SK-N-SH (cell line): ENCODE measurements at regions not wholly inside any gene's neighbourhood (a gene's known extent, or its start where the extent isn't known, plus 50 kb on each side); places are given as distances from the start of the nearest gene placed in this dataset.

Experiments
- CTCF ChIA-PET: fragments of 300-600, 350-600 bp; formaldehyde crosslinking; extraction: SDS; loops from one replicate; lab custom pipeline; 2021; lab: Yijun Ruan, JAX
- POLR2A ChIA-PET: fragments of 350-600 bp; sonication (Branson Sonifier 250); formaldehyde crosslinking; extraction: SDS; loops from one replicate; lab custom pipeline; 2020; ENCODE audit warnings: antibody characterized with exemption, inconsistent platforms; lab: Yijun Ruan, JAX
- DNase-seq: peaks from one replicate; pipeline ENCODE4 v3.0.0; 2012
- H2AFZ ChIP-seq: fragments of 200-600 bp; sonication (generic); 2 replicates; pipeline ENCODE4 v1.8.1; 2016; ENCODE audit warnings: antibody characterized with exemption, mild to moderate bottlenecking, low read depth
- H3F3A ChIP-seq: fragments of 200-600 bp; sonication (generic); replicated peaks from 2 replicates; pipeline ENCODE3; 2016; ENCODE audit warnings: antibody characterized with exemption, mild to moderate bottlenecking; ENCODE audit not compliant: insufficient read depth
- H3K27ac ChIP-seq, 2 experiments: fragments of 200-500 bp in 1 of 2; fragments of 200-600 bp in 1 of 2; sonication (Bioruptor generic) in 1 of 2; sonication (generic), shearing (Covaris generic) in 1 of 2; 2 replicates each; pipeline versions ENCODE4 v1.5.1 to v1.6.1; 2014 to 2016; ENCODE audit warnings: low read depth in 2 of 2, inconsistent platforms in 1 of 2, low read length in 1 of 2, mild to moderate bottlenecking in 1 of 2, mixed read lengths in 1 of 2
- H3K27me3 ChIP-seq: fragments of 200-600 bp; sonication (generic), shearing (Covaris generic); 2 replicates; pipeline ENCODE4 v1.6.1; 2016; ENCODE audit warnings: mixed run types; ENCODE audit not compliant: insufficient read depth
- H3K36me3 ChIP-seq, 2 experiments: fragments of 200-500 bp in 1 of 2; fragments of 200-600 bp in 1 of 2; sonication (Bioruptor generic) in 1 of 2; sonication (generic) in 1 of 2; replicated peaks in 1 of 2; 2 replicates each; pipeline versions ENCODE3 to v1.5.1; 2014 to 2016; ENCODE audit warnings: low read length in 1 of 2, mild to moderate bottlenecking in 1 of 2; ENCODE audit not compliant: insufficient read depth in 2 of 2, control insufficient read depth in 1 of 2
- H3K4me1 ChIP-seq, 2 experiments: fragments of 200-500 bp in 1 of 2; fragments of 200-600 bp in 1 of 2; sonication (Bioruptor generic) in 1 of 2; sonication (generic), shearing (Covaris generic) in 1 of 2; 2 replicates each; pipeline versions ENCODE4 v1.5.1 to v1.6.1; 2014 to 2016; ENCODE audit warnings: low read depth in 1 of 2, low read length in 1 of 2, mixed run types in 1 of 2; ENCODE audit not compliant: insufficient read depth in 2 of 2, control insufficient read depth in 1 of 2
- H3K4me2 ChIP-seq: fragments of 200-600 bp; sonication (generic), shearing (Covaris generic); 2 replicates; pipeline ENCODE4 v1.6.1; 2017; ENCODE audit warnings: mixed run types
- H3K4me3 ChIP-seq, 2 experiments: fragments of 200-500 bp in 1 of 2; fragments of 200-600 bp in 1 of 2; sonication (Bioruptor generic) in 1 of 2; sonication (generic), shearing (Covaris generic) in 1 of 2; 2 replicates each; pipeline versions ENCODE4 v1.5.1 to v1.8.1; 2014 to 2016; ENCODE audit warnings: low read depth in 2 of 2, inconsistent platforms in 1 of 2, low read length in 1 of 2, mild to moderate bottlenecking in 1 of 2, mixed read lengths in 1 of 2, moderate library complexity in 1 of 2
- H3K79me2 ChIP-seq: fragments of 200-600 bp; sonication (generic); 2 replicates; pipeline ENCODE4 v1.8.1; 2017; ENCODE audit warnings: mild to moderate bottlenecking; ENCODE audit not compliant: insufficient read depth
- H3K9ac ChIP-seq: fragments of 200-600 bp; sonication (generic); 2 replicates; pipeline ENCODE4 v1.6.1; 2017; ENCODE audit warnings: mixed run types
- H3K9me2 ChIP-seq: fragments of 200-600 bp; sonication (generic); 2 replicates; pipeline ENCODE4 v1.6.1; 2017; ENCODE audit warnings: mixed run types
- H3K9me3 ChIP-seq: fragments of 200-600 bp; sonication (generic); 2 replicates; pipeline ENCODE4 v1.6.1; 2017; ENCODE audit warnings: mixed run types, mild to moderate bottlenecking, moderate library complexity
- H4K20me1 ChIP-seq: fragments of 200-600 bp; sonication (generic); 2 replicates; pipeline ENCODE4 v1.6.1; 2017; ENCODE audit warnings: mild to moderate bottlenecking, mixed run types; ENCODE audit not compliant: insufficient read depth
- CHD2 ChIP-seq: fragments of 150-350 bp; IDR thresholded peaks from 2 replicates; pipeline ENCODE4 v1.6.1; 2018; ENCODE audit warnings: low read length; ENCODE audit not compliant: partially characterized antibody
- EZH2phosphoT487 ChIP-seq: fragments of 200-600 bp; sonication (generic); IDR thresholded peaks from 2 replicates; pipeline ENCODE4 v1.6.1; 2017; ENCODE audit warnings: low read depth, mixed run types, mild to moderate bottlenecking, antibody characterized with exemption, moderate library complexity, borderline replicate concordance
- FOXJ3 ChIP-seq: sonication (generic); formaldehyde crosslinking; IDR thresholded peaks from 2 replicates; pipeline ENCODE4 v1.5.1; 2020; ENCODE audit warnings: mild to moderate bottlenecking, missing genetic modification reagents
- GABPA ChIP-seq: IDR thresholded peaks from 2 replicates; pipeline ENCODE4 v1.4.0; 2012; ENCODE audit warnings: low read depth, mild to moderate bottlenecking
- GATA2 ChIP-seq: sonication (generic); formaldehyde crosslinking; IDR thresholded peaks from 2 replicates; pipeline ENCODE4 v1.5.0; 2020; ENCODE audit warnings: mild to moderate bottlenecking, missing genetic modification reagents
- IRF3 ChIP-seq: fragments of 150-350 bp; IDR thresholded peaks from 2 replicates; pipeline ENCODE4 v1.6.1; 2016; ENCODE audit warnings: mild to moderate bottlenecking, low read depth, low read length
- MEF2A ChIP-seq: IDR thresholded peaks from 2 replicates; pipeline ENCODE4 v1.4.0; 2012; ENCODE audit warnings: low read depth, borderline replicate concordance
- NRF1 ChIP-seq: IDR thresholded peaks from 2 replicates; pipeline ENCODE4 v1.6.1; 2012; ENCODE audit warnings: low read depth, mild to moderate bottlenecking, low read length
- PBX3 ChIP-seq: IDR thresholded peaks from 2 replicates; pipeline ENCODE4; 2012
- POLR2AphosphoS5 ChIP-seq: IDR thresholded peaks from 2 replicates; pipeline ENCODE4 v1.6.1; 2012; ENCODE audit warnings: low read depth, low read length
- REST ChIP-seq: IDR thresholded peaks from 2 replicates; pipeline ENCODE4 v1.6.1; 2012; ENCODE audit warnings: mild to moderate bottlenecking, low read depth, low read length, moderate library complexity
- RFX5 ChIP-seq: IDR thresholded peaks from 2 replicates; pipeline ENCODE4 v1.6.1; 2012; ENCODE audit warnings: mild to moderate bottlenecking, improper control_type of control experiment, low read length
- RXRA ChIP-seq: IDR thresholded peaks from 2 replicates; pipeline ENCODE4 v1.4.0; 2012; ENCODE audit warnings: low read depth, mild to moderate bottlenecking, borderline replicate concordance
- SMC3 ChIP-seq: IDR thresholded peaks from 2 replicates; pipeline ENCODE4 v1.6.1; 2012; ENCODE audit warnings: low read depth, low read length, improper control_type of control experiment
- TAF1 ChIP-seq: IDR thresholded peaks from 2 replicates; pipeline ENCODE4 v1.6.1; 2012; ENCODE audit warnings: low read depth, mild to moderate bottlenecking, low read length, moderate library complexity, borderline replicate concordance
- TCF12 ChIP-seq: IDR thresholded peaks from 2 replicates; pipeline ENCODE4 v1.4.0; 2012
- YY1 ChIP-seq: IDR thresholded peaks from 2 replicates; pipeline ENCODE4 v1.4.0; 2012; ENCODE audit warnings: low read depth, mild to moderate bottlenecking
- WGBS: methylation state at CpG from one replicate; pipeline ENCODE4 v1.1.6; 2017; ENCODE audit warnings: low lambda C conversion rate; 5-methylcytosine and 5-hydroxymethylcytosine counted together

GRCh38 chr1:242824435-242824834 is 299.9 kb upstream of the PLD5 start (continued):
- TF ChIP-seq NRF1 = no peak
- TF ChIP-seq GATA2 (CRISPR knock-in tag) = no peak
- TF ChIP-seq REST = no peak
- no peak for TF ChIP-seq EZH2phosphoT487

GRCh38 chr1:242813490-242814091 is 289.1 kb upstream of the PLD5 start:
- ChIA-PET POLR2A (no interaction called here), CTCF (no interaction called here)
- 30% methylated on average over 5 of the region's 5 CpGs for WGBS
- H3K27ac ChIP-seq = no peak overlapping the region
- TF ChIP-seq RXRA (no peak), TAF1 (no peak), RFX5 (no peak), PBX3 (no peak), POLR2AphosphoS5 (no peak), TCF12 (no peak), CHD2 (no peak), YY1 (no peak), GATA2 (CRISPR knock-in tag) (no peak), SMC3 (no peak), IRF3 (no peak), NRF1 (no peak), GABPA (no peak), FOXJ3 (CRISPR knock-in tag) (no peak), MEF2A (no peak)
- no peak for DNase-seq
- no peak overlapping the region for H3K9ac ChIP-seq
- H3K4me3 ChIP-seq = no peak overlapping the region
- no peaks in the 10 kb centered on the region for H3K9me2 ChIP-seq
- no peaks in the 10 kb centered on the region for H3K27me3 ChIP-seq
- H3K4me1 ChIP-seq = no peaks in the 10 kb centered on the region
- H3K9me3 ChIP-seq = no peaks in the 10 kb centered on the region
- H3F3A ChIP-seq = no peaks in the 10 kb centered on the region
- H2AFZ ChIP-seq = no peak overlapping the region
- no peaks in the 10 kb centered on the region for H4K20me1 ChIP-seq
- no peak overlapping the region for H3K4me2 ChIP-seq
- H3K79me2 ChIP-seq = no peaks in the 10 kb centered on the region
- H3K36me3 ChIP-seq = no peaks in the 10 kb centered on the region
